Hypothalamus (tissue), 51 donors: ENCODE measurements at regions not wholly inside any gene's neighbourhood (a gene's known extent, or its start where the extent isn't known, plus 50 kb on each side); places are given as distances from the start of the nearest gene placed in this dataset.
"Not testable (repeated sequence)": the region's sequence is repeated elsewhere in the genome, so short reads cannot be mapped to it uniquely, and the experiment has no call there.

Experiments
- DNase-seq, 51 donors: peaks; one replicate each; lab custom pipeline; 2025; lab: John Stamatoyannopoulos, UW

GRCh38 chr18:66440433-66440832 is 163.5 kb downstream of the CDH19 start:
- no peak for DNase-seq

- DNase-seq, result no peak
These were observed 164.2 kb downstream of the CDH19 start for GRCh38 chr18:66439670-66440069.

GRCh38 chr18:66438711-66439536 is 165.0 kb downstream of the CDH19 start:
- DNase-seq, result no peak

- no peak for DNase-seq
These were observed 171.3 kb downstream of the CDH19 start for GRCh38 chr18:66432636-66433035.

- no peak for DNase-seq
These were observed 175.1 kb downstream of the CDH19 start for GRCh38 chr18:66428795-66429194.

GRCh38 chr18:66419400-66419799 is 184.5 kb downstream of the CDH19 start:
- DNase-seq, result no peak

- no peak for DNase-seq
These were observed 193.2 kb downstream of the CDH19 start for GRCh38 chr18:66410692-66411091.

- no peak for DNase-seq
These were observed 208.1 kb downstream of the CDH19 start for GRCh38 chr18:66395671-66396218.

GRCh38 chr18:66393463-66393862 is 210.4 kb downstream of the CDH19 start:
- no peak for DNase-seq

GRCh38 chr18:66377291-66377690 is 226.6 kb downstream of the CDH19 start:
- no peak for DNase-seq

GRCh38 chr18:66375391-66375790 is 228.5 kb downstream of the CDH19 start:
- DNase-seq, result not testable (repeated sequence)

GRCh38 chr18:66346833-66347588 is 256.9 kb downstream of the CDH19 start:
- DNase-seq, result no peak

GRCh38 chr18:66344227-66344626 is 259.7 kb downstream of the CDH19 start:
- no peak for DNase-seq

- no peak for DNase-seq
These were observed 261.3 kb downstream of the CDH19 start for GRCh38 chr18:66342577-66342976.

- no peak for DNase-seq
These were observed 269.4 kb downstream of the CDH19 start for GRCh38 chr18:66334534-66334933.

- DNase-seq, result no peak
These were observed 274.2 kb downstream of the CDH19 start for GRCh38 chr18:66329716-66330115.

GRCh38 chr18:66328296-66328878 is 275.5 kb downstream of the CDH19 start:
- no peak for DNase-seq

- DNase-seq, result no peak
These were observed 278.6 kb downstream of the CDH19 start for GRCh38 chr18:66325251-66325650.

GRCh38 chr18:66324616-66325015 is 279.3 kb downstream of the CDH19 start:
- no peak for DNase-seq

- DNase-seq, result no peak
These were observed 286.4 kb downstream of the CDH19 start for GRCh38 chr18:66317243-66318090.
